Keratinocyte (primary cell): ENCODE measurements at regions not wholly inside any gene's neighbourhood (a gene's known extent, or its start where the extent isn't known, plus 50 kb on each side); places are given as distances from the start of the nearest gene placed in this dataset.

Experiments used
- DNase-seq: peaks from one replicate; pipeline ENCODE4 v3.0.0-alpha.2; 2011; ENCODE audit warnings: low read depth, missing footprints, low spot score
- FAIRE-seq: peaks from 2 replicates; lab custom pipeline; 2011; peaks lifted over from hg19 to GRCh38; lab: Jason Lieb, UNC
- H2AFZ ChIP-seq: 2 replicates; pipeline ENCODE4 v1.6.0; 2012; ENCODE audit warnings: low read length, control low read depth, inconsistent platforms; ENCODE audit not compliant: control insufficient read depth
- H3K27ac ChIP-seq: 2 replicates; pipeline ENCODE4 v1.5.1; 2011; ENCODE audit warnings: low read length; ENCODE audit not compliant: control insufficient read depth, insufficient read depth
- H3K27me3 ChIP-seq: 3 replicates; pipeline ENCODE4 v1.6.0; 2011; ENCODE audit warnings: low read length; ENCODE audit not compliant: control insufficient read depth, insufficient read depth; ENCODE audit errors: extremely low read depth
- H3K36me3 ChIP-seq, 2 experiments: 2 replicates in 1 of 2; 3 replicates in 1 of 2; pipeline ENCODE4 v1.5.1; 2011; ENCODE audit warnings: low read length in 2 of 2, mild to moderate bottlenecking in 1 of 2; ENCODE audit not compliant: control insufficient read depth in 2 of 2, insufficient read depth in 2 of 2; ENCODE audit errors: extremely low read depth in 1 of 2
- H3K4me1 ChIP-seq: 3 replicates; pipeline ENCODE4 v1.5.1; 2011; ENCODE audit warnings: low read length; ENCODE audit not compliant: control insufficient read depth, insufficient read depth; ENCODE audit errors: extremely low read depth
- H3K4me2 ChIP-seq: 3 replicates; pipeline ENCODE4 v1.6.0; 2011; ENCODE audit warnings: low read depth, low read length; ENCODE audit not compliant: control insufficient read depth, insufficient read depth; ENCODE audit errors: extremely low read depth
- H3K4me3 ChIP-seq, 3 experiments: fragments of 200-600 bp in 1 of 3; sonication (generic) in 1 of 3; 2 replicates in 2 of 3; 3 replicates in 1 of 3; pipeline ENCODE4 v1.5.1; 2011 to 2016; ENCODE audit warnings: low read length in 3 of 3, mild to moderate bottlenecking in 3 of 3, control low read depth in 2 of 3, inconsistent platforms in 1 of 3, low read depth in 1 of 3, mixed read lengths in 1 of 3, mixed run types in 1 of 3, moderate library complexity in 1 of 3; ENCODE audit not compliant: control insufficient read depth in 2 of 3, insufficient read depth in 2 of 3; ENCODE audit errors: extremely low read depth in 1 of 3
- H3K79me2 ChIP-seq: 2 replicates; pipeline ENCODE4 v1.6.0; 2012; ENCODE audit warnings: low read length; ENCODE audit not compliant: control insufficient read depth, insufficient read depth
- H3K9ac ChIP-seq: 3 replicates; pipeline ENCODE4 v1.6.0; 2011; ENCODE audit warnings: low read length; ENCODE audit not compliant: control insufficient read depth, insufficient read depth; ENCODE audit errors: extremely low read depth
- H3K9me1 ChIP-seq: 3 replicates; pipeline ENCODE4 v1.6.0; 2011; ENCODE audit warnings: low read length; ENCODE audit not compliant: control insufficient read depth, insufficient read depth; ENCODE audit errors: extremely low read depth
- H3K9me3 ChIP-seq: 2 replicates; pipeline ENCODE4 v1.5.1; 2012; ENCODE audit warnings: low read depth, low read length; ENCODE audit not compliant: control insufficient read depth
- H4K20me1 ChIP-seq: 3 replicates; pipeline ENCODE4 v1.6.0; 2011; ENCODE audit warnings: low read length; ENCODE audit not compliant: control insufficient read depth, insufficient read depth; ENCODE audit errors: extremely low read depth
- CTCF ChIP-seq, 3 experiments: IDR thresholded peaks in 1 of 3; conservative IDR thresholded peaks in 1 of 3; optimal IDR thresholded peaks in 1 of 3; 2 replicates in 2 of 3; 3 replicates in 1 of 3; pipeline versions ENCODE3 to v1.5.1; 2011; ENCODE audit warnings: low read length in 3 of 3, mild to moderate bottlenecking in 3 of 3, moderate library complexity in 2 of 3, control low read depth in 1 of 3, inconsistent platforms in 1 of 3; ENCODE audit not compliant: insufficient read depth in 2 of 3; ENCODE audit errors: extremely low read depth in 1 of 3
- EZH2 ChIP-seq: IDR thresholded peaks from one replicate; pipeline ENCODE4 v1.6.1; 2012; ENCODE audit warnings: inconsistent platforms, mild to moderate bottlenecking, low read length, moderate library complexity
- dilution Hi-C: fragments of 300-500 bp; cut with MboI; formaldehyde crosslinking; loops from one replicate; pipeline ENCODE4 v1.7.0; 2020; ENCODE audit warnings: low sequenced_read_pairs; ENCODE audit not compliant: extremely low pct_ligation_motif_present

DNA sequence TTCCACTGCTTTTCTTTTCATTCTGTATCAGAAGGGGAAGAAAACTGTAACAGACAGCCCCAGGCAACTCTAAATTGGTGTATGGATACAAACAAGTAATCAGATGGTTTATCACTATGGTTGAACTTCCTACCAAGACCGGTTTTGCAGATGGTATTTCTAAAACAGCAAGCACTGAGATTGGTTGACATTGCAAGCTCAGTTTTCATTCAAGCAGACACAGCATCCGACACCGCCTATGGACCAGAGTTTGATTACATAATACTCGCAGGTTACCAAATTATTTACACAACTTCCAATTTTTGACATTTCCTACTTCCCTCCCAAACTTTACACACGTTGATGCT lies 209.9 kb downstream of the ALDH8A1 start:
- Histone ChIP-seq H3K36me3 (no peaks in the 10 kb centered on the region), H3K9me3 (no peaks in the 10 kb centered on the region), H3K27ac (no peak overlapping the region), H3K27me3 (no peaks in the 10 kb centered on the region), H4K20me1 (no peaks in the 10 kb centered on the region), H3K4me2 (peak overlapping the region; percentile 1), H3K79me2 (no peaks in the 10 kb centered on the region), H3K9me1 (no peaks in the 10 kb centered on the region), H3K4me3 (peak overlapping the region in 1 of 3 experiments; percentile 21), H3K9ac (no peak overlapping the region), H3K4me1 (peaks cover 22% of the 10 kb centered on the region), H2AFZ (no peak overlapping the region)
- dilution Hi-C loops = no loop called here
- DNase-seq (no peak), FAIRE-seq (peak; percentile 29)
- TF ChIP-seq CTCF (optimal IDR thresholded peaks at IDR 0.05 in 1 of 3, IDR thresholded peaks at IDR 0.05 in 1 of 3, conservative IDR thresholded peaks at IDR 0.05 in 1 of 3; ENCODE audit: extremely low read depth in 1 of 3, insufficient read depth in 2 of 3, low read length in 3 of 3) = no peak
- no peak for TF ChIP-seq EZH2

DNA sequence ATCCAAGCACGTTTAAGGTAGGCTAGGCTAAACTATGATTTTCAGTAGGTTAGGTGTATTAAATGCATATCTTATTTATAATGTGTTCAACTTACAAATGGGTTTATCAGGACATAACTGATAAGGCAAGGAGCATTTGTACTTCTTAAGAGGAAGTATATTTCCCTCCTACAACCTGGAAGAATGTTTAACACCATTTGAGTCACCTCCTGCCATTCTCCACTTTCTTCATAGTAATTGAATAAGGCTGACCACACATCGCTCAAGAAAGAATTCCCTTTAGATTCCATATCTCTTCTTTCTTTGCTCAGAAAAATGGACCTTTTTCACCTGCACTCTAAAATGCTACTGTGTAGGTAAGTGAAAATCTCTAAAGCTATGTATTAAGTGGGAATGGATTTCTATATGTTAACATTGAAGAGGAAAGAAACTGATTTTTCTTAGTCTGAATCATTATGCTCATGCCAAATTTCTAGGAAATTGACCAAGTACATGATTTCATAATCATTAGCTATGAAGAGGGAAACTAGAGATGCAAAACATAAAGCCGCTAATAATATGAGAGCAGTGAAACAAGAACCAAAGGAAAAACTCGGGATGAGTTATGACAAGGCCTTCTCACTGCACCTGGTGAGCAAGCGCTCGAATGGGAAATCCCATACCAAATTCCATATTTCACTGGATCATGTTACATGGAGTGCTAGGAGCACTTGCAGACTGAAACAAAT lies 210.4 kb downstream of the ALDH8A1 start:
- Histone ChIP-seq H3K36me3 (no peaks in the 10 kb centered on the region), H3K4me2 (peak overlapping the region; percentile 1), H3K79me2 (no peaks in the 10 kb centered on the region), H3K9me1 (no peaks in the 10 kb centered on the region), H3K9ac (no peak overlapping the region), H3K4me1 (peaks cover 22% of the 10 kb centered on the region), H2AFZ (no peak overlapping the region), H3K27ac (peak overlapping the region; percentile 23), H3K4me3 (no peak overlapping the region), H3K27me3 (no peaks in the 10 kb centered on the region), H4K20me1 (no peaks in the 10 kb centered on the region), H3K9me3 (no peaks in the 10 kb centered on the region)
- dilution Hi-C loops = no loop called here
- DNase-seq = no peak
- TF ChIP-seq CTCF (optimal IDR thresholded peaks at IDR 0.05 in 1 of 3, IDR thresholded peaks at IDR 0.05 in 1 of 3, conservative IDR thresholded peaks at IDR 0.05 in 1 of 3; ENCODE audit: extremely low read depth in 1 of 3, insufficient read depth in 2 of 3, low read length in 3 of 3) (no peak), EZH2 (no peak)
- FAIRE-seq = peak; percentile 69
